Left ventricle myocardium superior (tissue), 1 donor: ENCODE measurements at regions not wholly inside any gene's neighbourhood (a gene's known extent, or its start where the extent isn't known, plus 50 kb on each side); places are given as distances from the start of the nearest gene placed in this dataset.
"Not testable (repeated sequence)": the region's sequence is repeated elsewhere in the genome, so short reads cannot be mapped to it uniquely, and the experiment has no call there.

Experiments
- ATAC-seq: fragments of 200-7000 bp; cut with Tn5 transposase; one replicate; pipeline ENCODE4 v1.9.1; 2020; ENCODE audit warnings: mild to moderate bottlenecking, moderate library complexity
- DNase-seq: peaks from one replicate; pipeline ENCODE4 v3.0.0-alpha.2; 2020
- intact Hi-C: fragments of 100-400 bp; cut with micrococcal nuclease; formaldehyde crosslinking; loops from one replicate; pipeline ENCODE4 v1.11.0; 2022
- donor health status: DM: no; HTN: yes; CAD: no; lungs with severe emphysema.

DNA sequence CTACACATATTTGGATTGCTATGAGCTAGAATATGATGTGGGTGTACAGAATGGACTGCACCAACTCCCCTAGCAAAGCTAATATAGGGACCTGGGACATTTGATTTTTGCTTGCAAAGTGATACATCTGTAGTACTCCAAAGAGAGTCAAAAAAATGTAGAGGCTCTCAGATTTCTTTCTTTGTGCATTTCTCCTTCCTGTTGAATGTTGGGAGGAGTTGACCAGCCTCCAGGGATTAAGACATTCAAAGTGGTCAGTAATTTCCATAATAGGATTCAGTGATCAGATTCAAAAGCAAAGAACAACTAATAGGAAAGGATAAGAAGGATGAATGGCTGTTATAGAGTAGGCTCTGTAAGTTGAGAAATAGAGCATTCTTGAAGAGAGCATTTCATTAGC is 934.9 kb downstream of the KCNJ2 start:
- intact Hi-C loops = no loop called here
- DNase-seq (no peak), ATAC-seq (no peak)

DNA sequence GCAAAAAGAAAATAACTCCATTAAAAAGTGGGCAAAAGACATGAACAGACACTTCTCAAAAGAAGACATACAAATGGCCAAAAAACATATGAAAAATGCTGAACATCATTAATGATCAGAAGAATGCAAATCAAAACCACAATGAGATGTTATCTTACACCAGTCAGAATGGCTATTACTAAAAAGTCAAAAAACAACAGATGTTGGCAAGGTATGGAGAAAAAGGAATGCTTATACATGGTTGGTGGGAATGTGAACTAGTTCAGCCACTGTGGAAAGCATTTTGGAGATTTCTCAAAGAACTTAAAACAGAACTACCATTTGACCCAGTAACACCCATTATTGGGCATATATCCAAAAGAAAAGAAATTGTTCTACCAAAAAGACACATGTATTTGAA is 936.7 kb downstream of the KCNJ2 start:
- intact Hi-C loops, DNase-seq, ATAC-seq: not testable (repeated sequence)

DNA sequence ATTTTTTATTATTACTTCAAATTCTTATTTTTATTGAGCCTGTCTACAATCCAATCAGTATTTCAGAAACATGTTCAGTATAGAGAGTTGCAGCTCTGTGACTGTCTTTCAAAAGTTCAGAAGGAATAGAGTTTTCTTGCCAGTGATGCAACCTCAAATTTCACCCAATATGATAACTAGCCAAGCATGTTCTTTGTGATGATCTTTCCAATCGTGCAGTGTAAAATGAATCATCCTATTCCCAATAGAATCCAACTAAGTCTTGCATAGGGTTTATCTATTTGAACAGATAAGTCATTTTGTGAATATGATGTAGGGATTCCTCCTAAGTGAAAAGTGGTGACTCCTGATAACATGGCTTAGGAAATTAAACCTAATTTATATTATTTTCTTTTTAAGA is 937.8 kb downstream of the KCNJ2 start:
- intact Hi-C loops = no loop called here
- DNase-seq (no peak), ATAC-seq (no peak)

DNA sequence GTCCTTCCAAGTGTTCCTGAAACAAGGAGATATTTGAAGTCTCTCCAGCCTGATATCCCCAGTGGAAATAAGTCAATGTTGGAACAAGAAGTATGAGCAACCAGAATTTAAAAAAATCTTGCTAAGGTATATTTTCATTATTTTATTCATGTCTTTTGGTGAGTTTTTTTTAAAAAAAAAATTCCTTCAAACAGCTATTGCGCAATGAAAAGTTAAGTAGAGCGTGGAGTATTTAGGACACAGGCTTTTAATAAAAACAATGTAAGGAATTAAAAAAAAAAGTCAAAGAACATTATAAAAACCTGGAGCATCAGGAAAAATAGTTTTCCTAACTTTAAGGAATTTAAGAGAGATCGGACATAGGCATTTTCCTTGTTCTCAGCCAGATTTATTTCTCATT is 940.4 kb downstream of the KCNJ2 start:
- intact Hi-C loops = no loop called here
- no peak for ATAC-seq
- no peak for DNase-seq

DNA sequence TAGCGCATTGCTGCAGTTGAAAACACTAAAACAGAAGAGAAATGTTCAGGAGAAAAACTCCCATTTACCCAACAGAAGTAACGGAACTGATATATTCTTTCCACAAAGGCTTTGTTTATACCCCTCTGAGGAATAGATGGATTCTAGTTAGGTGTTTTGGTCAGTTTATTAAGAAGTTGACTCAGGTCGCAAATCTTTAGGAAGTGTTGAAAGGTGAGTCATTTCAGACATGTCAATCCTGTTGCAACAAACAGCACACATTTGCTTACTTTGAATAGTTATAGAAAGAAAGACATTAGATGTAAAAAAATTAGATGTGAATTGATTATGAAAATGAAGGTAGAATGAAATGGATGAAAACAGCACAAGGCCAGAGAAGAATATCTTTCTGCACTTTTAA is 941.0 kb downstream of the KCNJ2 start:
- ATAC-seq = no peak
- intact Hi-C loops = no loop called here
- DNase-seq = no peak

DNA sequence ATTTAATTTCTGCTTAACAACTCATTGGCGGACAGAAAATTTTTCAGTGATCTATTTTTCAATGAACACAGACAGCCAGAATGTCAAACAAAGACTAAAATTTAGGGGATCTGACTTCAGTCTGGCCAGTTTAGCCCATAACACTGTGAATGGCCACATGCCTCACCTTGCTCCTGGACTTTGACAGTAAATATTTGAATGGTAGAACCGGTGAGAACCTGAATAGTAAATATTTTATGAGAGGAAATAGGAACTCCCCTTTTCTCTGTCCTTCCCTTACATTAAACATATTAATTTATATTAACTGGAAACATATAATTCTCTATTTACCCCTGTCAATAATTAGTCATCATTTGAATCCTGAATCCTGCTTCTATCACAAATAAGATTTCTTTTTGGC is 942.1 kb downstream of the KCNJ2 start:
- intact Hi-C loops = no loop called here
- ATAC-seq (no peak), DNase-seq (no peak)

DNA sequence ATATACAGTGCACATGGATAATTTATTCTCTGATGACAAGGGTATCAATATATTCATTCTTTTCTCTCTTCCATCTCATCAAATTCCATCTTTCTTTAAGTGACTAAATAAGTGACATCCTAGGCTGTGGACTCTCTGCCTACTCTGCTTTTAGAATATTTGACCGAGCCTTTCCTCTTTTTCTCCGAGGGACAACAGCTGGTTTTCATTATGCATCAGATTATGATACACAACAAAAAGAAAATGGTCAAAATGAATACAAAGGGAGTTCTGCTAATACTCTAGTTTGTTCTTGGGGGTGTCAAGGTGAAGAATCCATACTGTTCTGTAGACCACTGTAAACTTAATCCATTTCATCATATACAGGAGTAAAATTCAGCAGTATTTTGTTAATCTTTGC is 942.6 kb downstream of the KCNJ2 start:
- intact Hi-C loops = no loop called here
- no peak for ATAC-seq
- no peak for DNase-seq

DNA sequence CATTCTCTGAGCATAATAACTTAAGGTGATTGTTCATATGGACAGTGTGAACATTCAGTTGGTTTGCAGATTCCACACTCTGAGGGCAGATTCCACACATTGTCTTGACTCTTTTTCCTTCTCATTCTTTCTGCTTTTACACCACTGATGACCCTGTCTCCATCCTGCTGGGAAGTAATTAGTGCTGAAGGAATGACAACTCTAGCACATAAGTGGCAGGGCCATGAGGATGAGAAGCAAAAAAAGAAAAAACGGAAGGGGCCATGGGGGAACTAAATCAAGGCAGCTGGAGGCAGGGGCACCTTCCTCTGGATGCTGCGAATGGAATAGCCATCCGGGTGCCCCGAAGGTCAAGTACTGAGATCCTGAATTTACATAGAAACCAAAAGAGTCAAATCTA is 944.0 kb downstream of the KCNJ2 start:
- DNase-seq (no peak), ATAC-seq (no peak)
- intact Hi-C loops = no loop called here

DNA sequence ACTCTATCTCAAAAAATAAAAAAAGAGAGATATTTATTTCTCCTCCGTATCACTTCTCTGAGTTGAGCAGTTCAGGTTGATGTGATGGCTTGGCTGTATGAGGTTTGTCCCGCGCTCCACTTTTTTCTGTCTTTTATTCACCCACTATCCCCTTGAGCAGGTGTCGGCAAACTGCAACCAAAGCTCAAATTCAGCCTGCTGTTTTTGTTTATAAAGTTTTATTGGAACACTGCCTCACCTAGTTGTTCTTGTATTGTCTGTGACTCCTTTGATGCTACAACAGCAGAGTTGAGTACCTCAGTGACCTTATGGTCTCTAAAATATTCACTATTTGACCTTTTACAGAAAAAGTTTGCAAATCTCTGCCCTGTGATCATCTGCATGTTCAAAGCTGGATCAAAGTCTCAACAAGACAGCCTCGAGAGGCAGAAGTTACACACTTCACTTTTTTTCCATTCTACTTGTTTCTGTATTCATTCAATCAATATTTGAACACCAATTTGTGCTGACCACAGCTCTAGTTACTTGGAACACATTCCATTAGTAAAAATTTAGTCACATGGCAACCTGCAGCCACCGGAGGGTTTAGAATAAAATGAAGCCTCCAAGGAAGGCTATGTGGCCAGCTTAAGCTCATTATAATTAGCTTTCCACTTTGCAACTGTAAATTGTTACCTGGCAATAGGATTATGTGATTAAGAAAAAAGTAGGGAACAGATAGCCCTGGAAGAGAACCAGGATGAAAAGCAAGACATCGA is 945.8 kb downstream of the KCNJ2 start:
- intact Hi-C loops = no loop called here
- ATAC-seq = no peak
- DNase-seq = no peak

DNA sequence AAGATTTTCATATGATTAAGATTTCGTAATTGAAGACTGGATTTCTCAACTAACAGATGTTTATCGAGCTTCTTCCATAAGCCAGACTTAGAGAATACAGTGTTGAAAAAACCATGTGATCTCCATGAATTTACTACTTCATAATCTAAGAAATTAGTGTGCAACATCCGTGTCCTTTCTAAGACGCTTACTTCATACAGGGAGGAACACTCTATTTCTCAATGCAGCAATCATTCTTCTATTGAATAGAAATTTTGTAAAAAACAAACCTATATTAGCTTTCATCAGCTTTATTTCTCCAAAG is 946.3 kb downstream of the KCNJ2 start:
- no peak for ATAC-seq
- intact Hi-C loops = no loop called here
- no peak for DNase-seq

DNA sequence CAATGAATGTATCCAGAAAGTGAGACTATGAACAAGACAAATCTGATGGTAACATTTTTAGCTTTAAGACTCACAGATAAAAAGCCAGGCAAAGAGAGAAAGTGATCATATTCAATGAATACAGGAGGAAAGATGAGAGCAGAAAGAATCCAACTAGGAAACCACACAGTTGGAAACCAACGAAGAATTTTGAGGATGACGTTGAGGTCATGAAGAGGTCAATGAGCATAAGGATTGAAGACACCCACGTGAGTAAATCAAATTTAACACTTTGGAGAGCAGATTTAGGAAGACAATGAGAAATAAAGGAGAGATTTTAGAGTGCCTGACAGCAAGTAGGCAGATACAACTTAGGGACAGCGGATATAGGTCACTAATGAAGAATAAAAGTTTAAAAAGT is 948.1 kb downstream of the KCNJ2 start:
- ATAC-seq (no peak), DNase-seq (no peak)
- intact Hi-C loops = no loop called here

DNA sequence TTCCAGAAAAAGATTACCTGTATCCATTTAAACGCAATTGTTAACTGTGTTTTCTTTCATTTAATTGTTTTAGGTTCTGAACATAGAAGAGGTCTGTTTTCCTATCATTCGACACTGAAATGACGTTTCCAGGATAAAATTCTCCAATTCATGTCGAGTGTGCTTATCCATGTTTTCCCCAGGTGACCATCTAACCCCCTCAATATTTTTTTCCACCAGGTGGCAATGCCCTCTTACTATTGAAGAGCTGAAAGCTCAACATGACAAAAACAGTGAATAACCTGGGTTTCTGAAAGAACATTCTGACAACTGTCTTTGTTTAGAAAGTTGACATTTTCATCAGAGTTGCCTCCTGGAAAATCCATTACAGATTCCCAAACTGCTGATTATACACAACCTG is 948.7 kb downstream of the KCNJ2 start:
- intact Hi-C loops = no loop called here
- ATAC-seq (no peak), DNase-seq (no peak)

DNA sequence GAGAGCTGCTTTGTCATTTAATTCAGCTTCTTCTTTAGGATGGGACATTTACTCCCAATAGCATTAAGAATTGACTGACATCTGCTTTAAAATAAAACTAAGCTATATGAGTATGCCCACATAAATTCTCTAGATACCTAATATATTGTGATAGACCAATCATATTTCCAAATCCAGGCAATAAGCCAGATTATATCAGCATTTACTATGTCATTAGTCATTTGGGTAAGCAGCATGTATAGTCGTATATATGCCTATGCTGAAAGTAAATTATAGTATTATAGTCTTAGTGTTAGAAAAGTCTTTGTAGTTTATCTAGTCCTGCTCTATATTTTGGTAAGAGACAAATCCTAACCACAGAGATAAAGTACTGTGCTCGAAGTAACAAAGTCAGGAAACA is 958.1 kb downstream of the KCNJ2 start:
- DNase-seq (no peak), ATAC-seq (no peak)
- intact Hi-C loops = no loop called here

DNA sequence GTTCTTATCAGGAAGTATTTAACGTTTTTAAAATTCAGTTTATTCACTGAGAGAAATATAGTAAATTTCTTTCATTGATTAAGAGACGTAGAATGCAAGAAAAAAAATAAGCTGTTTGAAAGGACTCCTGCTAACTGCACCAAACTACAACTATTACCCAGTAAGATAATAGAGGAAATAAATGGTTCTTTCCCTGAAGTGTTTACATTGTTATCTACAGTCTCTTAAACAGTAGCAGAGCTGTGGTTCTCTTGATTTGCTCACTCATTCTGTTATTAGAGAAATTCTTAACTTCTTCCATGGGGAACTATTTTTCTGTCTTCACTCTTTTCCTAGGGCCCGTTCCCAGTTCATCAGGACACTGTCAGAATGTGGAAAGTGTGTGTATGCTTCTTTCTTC is 973.0 kb downstream of the KCNJ2 start:
- intact Hi-C loops = no loop called here
- ATAC-seq = no peak
- no peak for DNase-seq

DNA sequence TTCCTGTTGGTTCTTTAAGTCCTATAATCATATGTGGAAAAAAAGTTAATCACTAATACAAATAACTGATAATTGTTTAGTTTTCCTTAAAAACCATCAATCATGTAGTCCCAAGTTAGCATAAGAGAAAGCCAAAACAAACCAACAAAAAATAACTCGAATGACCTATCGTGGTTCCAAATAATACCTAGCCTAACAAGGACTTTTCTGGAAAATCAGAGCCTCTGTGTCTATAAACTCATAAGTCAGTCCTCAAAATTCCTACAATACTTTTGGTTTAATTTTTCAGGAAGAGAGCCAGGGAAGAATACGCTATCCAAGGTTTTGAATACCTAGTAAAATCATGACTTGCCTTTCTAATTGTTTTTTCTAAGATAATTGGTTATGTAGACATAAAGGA is 975.3 kb upstream of the SOX9 start:
- ATAC-seq = no peak
- intact Hi-C loops = no loop called here
- DNase-seq = no peak

DNA sequence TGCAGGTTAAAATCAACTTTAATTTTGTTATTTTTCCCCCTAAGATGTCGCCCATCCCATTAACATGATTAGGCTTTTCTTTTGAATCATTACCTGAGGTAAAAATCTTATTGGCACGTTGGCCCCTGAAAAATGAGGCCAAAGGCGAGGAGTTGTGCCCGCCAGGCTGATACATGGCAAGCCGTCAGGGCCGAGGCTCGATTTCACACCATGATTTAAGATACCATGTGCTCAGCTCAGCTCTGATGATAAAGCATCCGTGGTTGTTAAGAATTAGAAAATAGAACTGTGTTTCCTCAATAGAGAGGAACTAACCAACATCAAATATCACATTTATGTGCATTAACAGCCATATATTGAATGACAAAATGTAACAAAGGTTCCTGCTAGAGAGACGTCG is 972.9 kb upstream of the SOX9 start:
- no peak for DNase-seq
- intact Hi-C loops = no loop called here
- ATAC-seq = no peak

DNA sequence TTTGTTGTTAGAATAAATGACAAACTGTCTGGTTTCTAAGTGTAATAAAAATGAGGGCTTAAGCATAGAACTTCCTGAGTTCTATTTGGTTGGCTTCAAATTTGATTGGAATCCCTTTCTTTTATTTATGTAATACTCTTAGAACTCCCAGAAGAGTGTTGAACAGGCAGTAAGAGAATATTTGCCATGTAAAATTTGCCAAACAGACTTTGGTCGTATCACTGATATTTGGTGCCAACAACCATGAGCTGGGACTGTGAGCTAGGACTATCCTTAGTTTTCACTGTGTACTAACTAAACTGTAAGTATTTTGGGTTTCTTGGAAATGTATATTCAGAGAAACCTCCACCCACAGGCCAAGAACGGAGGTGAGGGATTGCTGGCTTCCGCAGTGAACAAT is 971.2 kb upstream of the SOX9 start:
- no peak for ATAC-seq
- DNase-seq = no peak
- intact Hi-C loops = no loop called here

DNA sequence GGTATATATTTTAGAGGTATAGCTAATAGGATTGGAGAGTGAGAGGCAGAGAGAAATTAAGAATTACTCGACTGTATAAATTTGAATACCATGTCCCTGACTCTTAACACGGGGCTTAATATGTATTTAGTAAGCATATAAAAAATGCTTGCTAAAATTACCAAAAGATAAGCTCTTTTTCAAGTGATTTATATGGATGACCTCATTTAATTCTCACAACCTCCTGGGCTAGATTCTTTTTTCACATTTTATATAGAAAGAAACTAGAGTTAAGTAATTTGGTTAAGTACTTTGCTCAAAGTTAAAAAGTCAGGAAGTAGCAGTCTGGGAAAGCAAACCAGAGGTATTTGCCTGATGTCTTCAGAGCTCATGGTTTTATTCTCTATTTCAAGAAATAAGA is 963.5 kb upstream of the SOX9 start:
- intact Hi-C loops = no loop called here
- DNase-seq (no peak), ATAC-seq (no peak)

DNA sequence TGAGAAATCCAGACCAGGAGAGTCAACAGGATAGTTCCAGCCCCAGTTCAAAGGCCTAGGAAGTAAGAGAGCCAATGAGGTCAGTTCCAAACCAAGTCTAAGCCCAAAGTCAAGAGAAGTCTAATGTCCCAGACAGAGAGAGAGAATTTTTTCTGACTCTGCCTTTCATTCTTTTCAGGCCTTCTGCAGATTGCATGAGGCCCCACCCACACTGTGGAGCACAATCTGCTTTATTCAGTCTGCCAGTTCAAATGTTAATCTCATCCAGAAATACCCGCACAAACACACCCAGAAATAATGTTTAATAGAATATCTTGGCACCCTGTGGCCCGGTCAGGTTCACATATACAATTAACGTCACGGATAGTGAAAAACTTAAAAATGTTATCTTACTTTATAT is 962.4 kb upstream of the SOX9 start:
- intact Hi-C loops = no loop called here
- DNase-seq = no peak

DNA sequence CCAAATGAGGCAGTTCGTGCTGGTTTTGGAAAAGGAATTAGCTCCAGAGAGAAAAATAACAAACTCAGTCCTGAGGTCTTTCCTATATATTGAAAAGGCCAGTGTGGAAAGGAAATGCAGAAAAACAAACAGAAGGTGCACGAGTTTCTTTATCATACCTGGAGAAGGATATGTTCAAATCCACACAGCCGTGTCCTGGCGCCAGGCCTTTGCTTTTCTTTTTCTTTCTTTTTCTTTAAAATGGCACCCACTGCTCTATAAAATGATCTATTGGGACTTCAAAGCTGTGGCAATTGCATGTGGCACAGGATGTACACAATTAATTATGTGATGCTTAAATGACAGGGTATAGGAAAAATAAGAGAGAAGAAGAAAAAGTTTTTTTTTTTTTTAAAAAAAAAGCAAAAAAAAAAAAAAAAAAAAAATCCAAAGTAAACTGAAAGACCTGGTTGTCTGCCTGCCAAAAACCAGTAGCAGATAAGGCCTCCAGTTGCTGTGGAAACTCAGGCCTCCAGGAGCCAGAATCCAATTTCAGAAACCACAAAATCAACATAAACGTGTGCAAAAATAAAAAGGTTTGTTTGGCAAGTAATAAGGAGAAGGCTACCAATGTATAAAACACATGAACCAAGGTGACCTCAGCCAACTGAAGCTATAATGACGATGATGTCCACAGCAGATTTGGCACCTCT is 957.6 kb upstream of the SOX9 start:
- no peak for ATAC-seq
- intact Hi-C loops = no loop called here
- DNase-seq = no peak

More for the DNA sequence above, 962.4 kb upstream of the SOX9 start:
- no peak for ATAC-seq

DNA sequence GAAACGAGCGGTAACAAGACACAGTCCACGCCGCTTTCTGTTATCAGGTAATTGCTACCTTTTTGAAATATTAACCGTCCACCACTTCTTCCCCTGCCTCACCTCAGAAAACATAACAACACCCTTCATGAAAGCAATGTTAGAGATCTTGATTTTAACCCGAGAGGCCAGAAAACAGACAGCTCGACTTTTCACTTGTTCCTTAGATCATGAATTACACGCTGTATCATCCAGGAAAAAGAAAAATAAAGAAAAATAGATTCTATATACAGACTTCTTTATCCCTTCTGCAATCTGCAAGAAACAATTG is 957.1 kb upstream of the SOX9 start:
- ATAC-seq (no peak), DNase-seq (no peak)
- intact Hi-C loops = no loop called here

DNA sequence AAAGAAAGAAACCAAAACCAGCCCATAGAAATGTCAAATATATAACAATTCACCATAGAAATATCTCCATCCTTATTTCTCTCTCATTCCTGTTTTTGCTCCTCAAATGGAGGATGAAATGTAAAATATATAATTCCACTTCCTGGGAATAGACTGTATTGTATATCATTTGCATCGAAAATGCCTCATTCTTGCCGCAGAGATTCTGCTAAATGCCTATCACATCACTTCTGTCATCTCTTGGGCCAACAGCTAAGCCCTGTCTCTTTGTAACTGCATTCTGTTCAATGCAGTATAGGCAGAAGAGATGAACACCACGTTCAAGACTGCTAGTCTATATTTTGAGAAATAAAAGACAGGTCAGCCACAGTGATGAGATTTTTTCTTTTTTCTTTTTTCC is 956.3 kb upstream of the SOX9 start:
- ATAC-seq (no peak), DNase-seq (no peak)
- intact Hi-C loops = no loop called here
